ENCODE measurements at regions not wholly inside any gene's neighbourhood (a gene's known extent, or its start where the extent isn't known, plus 50 kb on each side); places are given as distances from the start of the nearest gene placed in this dataset.

DNA sequence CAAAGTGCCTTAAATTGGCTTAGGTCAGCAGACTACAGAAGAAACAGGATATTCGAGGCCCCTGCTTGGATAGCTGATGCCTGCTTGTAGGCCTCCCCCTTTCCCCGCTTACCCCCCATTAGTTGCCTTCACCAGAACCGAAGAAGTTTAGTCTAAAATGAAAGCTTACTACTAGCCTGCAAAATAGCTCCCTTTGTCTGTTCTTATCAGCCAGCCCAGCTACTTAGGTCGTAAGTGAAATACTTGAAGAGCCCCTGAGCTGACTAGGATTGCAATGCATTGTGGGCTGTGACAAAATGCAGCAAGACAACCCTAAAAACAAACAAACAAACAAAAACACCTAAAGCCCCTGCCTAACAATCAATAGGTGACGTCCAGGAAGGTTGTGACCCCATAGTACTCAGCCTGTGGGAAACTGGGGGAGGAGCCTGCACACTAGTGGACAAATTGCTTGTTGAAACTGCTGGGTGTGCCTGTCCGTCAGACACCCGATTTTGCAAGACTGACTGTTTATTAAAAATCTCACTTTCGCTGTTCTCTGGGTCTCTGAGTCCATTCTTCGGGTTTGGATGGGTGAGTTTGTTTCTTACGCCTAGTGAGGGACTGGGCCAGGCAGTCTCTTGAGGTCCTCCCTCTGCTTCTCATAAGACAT, 105.0 kb upstream of the DUSP22 start:
- ChIA-PET POLR2A (no interaction called here), CTCF (interaction anchor here (1.1 kb wide), 1 partner anchor 222 kb away, joined by 5 read pairs; no protein-coding TSS in a partner anchor), RAD21 (ENCODE audit: low non-redundant PET in 1 of 2, low total read pairs in 2 of 2, uncharacterized antibody in 2 of 2, unreplicated experiment in 2 of 2) (no interaction called here)
- Histone ChIP-seq H3K9me2 (ENCODE audit: insufficient read depth) (no peaks in the 10 kb centered on the region), H3K4me3 (replicated peaks in 1 of 2; ENCODE audit: low read depth in 1 of 2, low read length in 2 of 2) (no peak overlapping the region), H2AFZ (ENCODE audit: low read depth, low read length, poor library complexity, severe bottlenecking) (no peak overlapping the region), H3K4me1 (ENCODE audit: control insufficient read depth in 1 of 2, insufficient read depth in 2 of 2, low read length in 2 of 2) (no peaks in the 10 kb centered on the region), H3K9ac (ENCODE audit: low read length) (no peak overlapping the region), H3K36me3 (ENCODE audit: control insufficient read depth in 1 of 2, insufficient read depth in 2 of 2, low read length in 2 of 2) (no peaks in the 10 kb centered on the region), H3K4me2 (ENCODE audit: low read length) (no peak overlapping the region), H3K79me2 (ENCODE audit: insufficient read depth, low read length) (no peaks in the 10 kb centered on the region), H3K9me3 (ENCODE audit: control insufficient read depth in 1 of 2, insufficient read depth in 1 of 2, low read depth in 1 of 2, low read length in 2 of 2) (no peaks in the 10 kb centered on the region), H3K27ac (ENCODE audit: low read depth, low read length) (no peak overlapping the region), H3K27me3 (ENCODE audit: insufficient read depth, low read length) (no peaks in the 10 kb centered on the region), H4K20me1 (ENCODE audit: insufficient read depth) (no peaks in the 10 kb centered on the region)
- intact Hi-C loops (cut with micrococcal nuclease), result loop anchor here (5.0 kb wide), 1 partner anchor 600 kb away; no protein-coding TSS in a partner anchor
- no peak for DNase-seq (ENCODE audit: low read depth, low spot score)
- no peak for TF ChIP-seq JUND (IDR thresholded peaks at IDR 0.05)
- no peak for TF ChIP-seq CTCF (IDR thresholded peaks at IDR 0.05 in 2 of 3, conservative IDR thresholded peaks at IDR 0.05 in 1 of 3; ENCODE audit: borderline replicate concordance in 1 of 3, insufficient read depth in 1 of 3, low read depth in 2 of 3, low read length in 2 of 3)
- TF ChIP-seq SIN3A (IDR thresholded peaks at IDR 0.05; ENCODE audit: low read depth), result no peak
- no peak for TF ChIP-seq YY1 (IDR thresholded peaks at IDR 0.05; ENCODE audit: extremely low read depth, insufficient replicate concordance, low read depth, low read length)
- TF ChIP-seq EGR1 (IDR thresholded peaks at IDR 0.05; ENCODE audit: low read depth), result no peak
- TF ChIP-seq CBX3 (IDR thresholded peaks at IDR 0.05; ENCODE audit: low read depth), result no peak
- TF ChIP-seq CEBPB (IDR thresholded peaks at IDR 0.05; ENCODE audit: low read depth), result no peak
- TF ChIP-seq, protein P1, sequence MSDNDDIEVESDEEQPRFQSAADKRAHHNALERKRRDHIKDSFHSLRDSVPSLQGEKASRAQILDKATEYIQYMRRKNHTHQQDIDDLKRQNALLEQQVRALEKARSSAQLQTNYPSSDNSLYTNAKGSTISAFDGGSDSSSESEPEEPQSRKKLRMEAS (IDR thresholded peaks at IDR 0.05), result no peak
- TF ChIP-seq POLR2AphosphoS5 (IDR thresholded peaks at IDR 0.05; ENCODE audit: low read depth, low read length), result no peak
- TF ChIP-seq ELF1 (IDR thresholded peaks at IDR 0.05; ENCODE audit: borderline replicate concordance, low read depth), result no peak
- no peak for TF ChIP-seq SP1 (IDR thresholded peaks at IDR 0.05; ENCODE audit: low read depth)
- TF ChIP-seq POLR2A (IDR thresholded peaks at IDR 0.05; ENCODE audit: borderline replicate concordance, extremely low read depth, insufficient read depth, insufficient read length), result no peak
- no peak for TF ChIP-seq SRF (IDR thresholded peaks at IDR 0.05; ENCODE audit: low read depth)
- no peak for TF ChIP-seq RAD21 (IDR thresholded peaks at IDR 0.05; ENCODE audit: low read depth)
- TF ChIP-seq TCF7L2 (IDR thresholded peaks at IDR 0.05; ENCODE audit: borderline replicate concordance, extremely low read depth, insufficient read depth, insufficient read length), result no peak
- ATAC-seq, result no peak
- no TSS peak for BruUV-seq (replicated peaks)

Measured in HCT116 (cell line).